Kidney (tissue), 13 donors: ENCODE measurements at regions not wholly inside any gene's neighbourhood (a gene's known extent, or its start where the extent isn't known, plus 50 kb on each side); places are given as distances from the start of the nearest gene placed in this dataset.

Experiments used
- DNase-seq, 5 donors: peaks; one replicate each; pipeline ENCODE4 v3.0.0-alpha.2; 2013 to 2020
- FAIRE-seq: peaks from 2 replicates; lab custom pipeline; 2012; peaks lifted over from hg19 to GRCh38; lab: Jason Lieb, UNC
- H3K27ac ChIP-seq, 2 donors: one replicate each; pipeline ENCODE4 v1.7.0; 2013; ENCODE audit warnings: low read depth in 2 of 2, low read length in 2 of 2, inconsistent platforms in 1 of 2
- H3K27me3 ChIP-seq: one replicate; pipeline ENCODE4 v1.7.1; 2013; ENCODE audit warnings: low read length, inconsistent platforms; ENCODE audit not compliant: control insufficient read depth, insufficient read depth
- H3K36me3 ChIP-seq, 3 donors: one replicate each; pipeline versions ENCODE4 v1.7.0 to v1.7.1; 2013; ENCODE audit warnings: low read length in 3 of 3, control low read depth in 1 of 3, inconsistent platforms in 1 of 3; ENCODE audit not compliant: insufficient read depth in 3 of 3, control insufficient read depth in 2 of 3
- H3K4me1 ChIP-seq, 3 donors: one replicate each; pipeline versions ENCODE4 v1.7.0 to v1.7.1; 2013; ENCODE audit warnings: low read length in 3 of 3, inconsistent platforms in 1 of 3, low read depth in 1 of 3; ENCODE audit not compliant: control insufficient read depth in 2 of 3, insufficient read depth in 2 of 3
- H3K4me3 ChIP-seq, 3 donors: one replicate each; pipeline versions ENCODE4 v1.7.0 to v1.8.1; 2013; ENCODE audit warnings: low read length in 3 of 3, control low read depth in 1 of 3, inconsistent platforms in 1 of 3
- H3K9ac ChIP-seq, 3 donors: one replicate each; pipeline versions ENCODE4 v1.7.0 to v1.7.1; 2013; ENCODE audit warnings: low read length in 3 of 3, control low read depth in 1 of 3, inconsistent platforms in 1 of 3
- H3K9me3 ChIP-seq, 3 donors: one replicate each; pipeline versions ENCODE4 v1.7.0 to v1.7.1; 2013; ENCODE audit warnings: low read length in 3 of 3, control low read depth in 1 of 3, inconsistent platforms in 1 of 3; ENCODE audit not compliant: control insufficient read depth in 2 of 3, insufficient read depth in 1 of 3
- CTCF ChIP-seq: IDR thresholded peaks from 3 replicates; pipeline ENCODE4 v1.5.1; 2012; ENCODE audit warnings: mild to moderate bottlenecking, moderate library complexity, borderline replicate concordance; ENCODE audit not compliant: insufficient read depth; ENCODE audit errors: extremely low read depth
- intact Hi-C: fragments of 100-400 bp; cut with DNase I; formaldehyde crosslinking; loops from one replicate; pipeline ENCODE4 v1.11.1; 2022
- donor health status: control.
- donor health status: control.
- donor health status: control.
- donor health status: control.
- donor health status: control.
- donor health status: DM: yes; HTN: yes; CAD: no.
- donor health status: Normal renal cell carcinoma (clear cell type).

- FAIRE-seq (no peak), DNase-seq (no peak)
- intact Hi-C loops: no loop called here
- TF ChIP-seq CTCF: no peak
- Histone ChIP-seq H3K9ac (no peak overlapping the region), H3K27me3 (no peaks in the 10 kb centered on the region), H3K27ac (no peak overlapping the region), H3K36me3 (no peaks in the 10 kb centered on the region), H3K4me1 (no peaks in the 10 kb centered on the region), H3K4me3 (no peak overlapping the region), H3K9me3 (no peaks in the 10 kb centered on the region)
Observed at GRCh38 chr14:106200541-106201315, 674.3 kb downstream of the TMEM121 start.

GRCh38 chr14:106201376-106201775, 675.0 kb downstream of the TMEM121 start:
- FAIRE-seq (no peak), DNase-seq (no peak)
- no peak for TF ChIP-seq CTCF
- Histone ChIP-seq H3K36me3 (no peaks in the 10 kb centered on the region), H3K4me1 (no peaks in the 10 kb centered on the region), H3K9ac (no peak overlapping the region), H3K4me3 (no peak overlapping the region), H3K27ac (no peak overlapping the region), H3K9me3 (no peaks in the 10 kb centered on the region), H3K27me3 (no peaks in the 10 kb centered on the region)
- intact Hi-C loops: no loop called here

- Histone ChIP-seq H3K36me3 (no peaks in the 10 kb centered on the region), H3K9ac (no peak overlapping the region), H3K27ac (no peak overlapping the region), H3K9me3 (no peaks in the 10 kb centered on the region), H3K4me1 (no peaks in the 10 kb centered on the region), H3K27me3 (no peaks in the 10 kb centered on the region), H3K4me3 (no peak overlapping the region)
- intact Hi-C loops: no loop called here
- TF ChIP-seq CTCF: no peak
- FAIRE-seq (no peak), DNase-seq (no peak)
Observed at GRCh38 chr14:106203438-106203837, 677.1 kb downstream of the TMEM121 start.
